Vagina (tissue), 2 donors: ENCODE measurements at regions not wholly inside any gene's neighbourhood (a gene's known extent, or its start where the extent isn't known, plus 50 kb on each side); places are given as distances from the start of the nearest gene placed in this dataset.
"Not testable (repeated sequence)": the region's sequence is repeated elsewhere in the genome, so short reads cannot be mapped to it uniquely, and the experiment has no call there.

Experiments
- POLR2A ChIP-seq, 2 donors: fragments of 450-650 bp; IDR thresholded peaks; one replicate each; pipeline ENCODE4 v1.6.1; 2017; ENCODE audit warnings: antibody characterized with exemption in 2 of 2, mild to moderate bottlenecking in 2 of 2, moderate library complexity in 2 of 2
- TF ChIP-seq, protein P1 (sequence below), 3 experiments: fragments of 450-650 bp in 2 of 3; fragments of 200-600 bp in 1 of 3; sonication (generic) in 1 of 3; IDR thresholded peaks; one replicate each; pipeline ENCODE4 v1.5.1; 2017 to 2019; ENCODE audit warnings: antibody characterized with exemption in 3 of 3, mild to moderate bottlenecking in 2 of 3, moderate library complexity in 2 of 3

DNA sequence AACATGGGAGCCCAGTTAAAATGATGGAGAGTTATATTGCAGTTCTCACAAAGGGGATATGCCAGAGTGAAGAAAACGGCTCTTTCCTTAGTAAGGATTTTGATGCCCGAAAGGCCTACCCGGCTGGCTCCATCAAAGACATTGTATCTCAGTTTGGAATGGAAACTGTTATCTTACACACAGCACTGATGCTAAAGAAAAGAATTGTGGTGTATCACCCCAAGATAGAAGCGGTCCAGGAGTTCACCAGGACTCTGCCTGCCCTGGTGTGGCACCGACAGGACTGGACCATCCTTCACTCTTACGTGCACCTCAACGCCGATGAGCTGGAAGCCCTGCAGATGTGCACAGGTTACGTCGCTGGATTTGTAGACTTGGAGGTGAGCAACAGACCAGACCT is 93.7 kb downstream of the RBMX2 start:
- TF ChIP-seq, protein P1, sequence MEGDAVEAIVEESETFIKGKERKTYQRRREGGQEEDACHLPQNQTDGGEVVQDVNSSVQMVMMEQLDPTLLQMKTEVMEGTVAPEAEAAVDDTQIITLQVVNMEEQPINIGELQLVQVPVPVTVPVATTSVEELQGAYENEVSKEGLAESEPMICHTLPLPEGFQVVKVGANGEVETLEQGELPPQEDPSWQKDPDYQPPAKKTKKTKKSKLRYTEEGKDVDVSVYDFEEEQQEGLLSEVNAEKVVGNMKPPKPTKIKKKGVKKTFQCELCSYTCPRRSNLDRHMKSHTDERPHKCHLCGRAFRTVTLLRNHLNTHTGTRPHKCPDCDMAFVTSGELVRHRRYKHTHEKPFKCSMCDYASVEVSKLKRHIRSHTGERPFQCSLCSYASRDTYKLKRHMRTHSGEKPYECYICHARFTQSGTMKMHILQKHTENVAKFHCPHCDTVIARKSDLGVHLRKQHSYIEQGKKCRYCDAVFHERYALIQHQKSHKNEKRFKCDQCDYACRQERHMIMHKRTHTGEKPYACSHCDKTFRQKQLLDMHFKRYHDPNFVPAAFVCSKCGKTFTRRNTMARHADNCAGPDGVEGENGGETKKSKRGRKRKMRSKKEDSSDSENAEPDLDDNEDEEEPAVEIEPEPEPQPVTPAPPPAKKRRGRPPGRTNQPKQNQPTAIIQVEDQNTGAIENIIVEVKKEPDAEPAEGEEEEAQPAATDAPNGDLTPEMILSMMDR (IDR thresholded peaks at IDR 0.05): not testable (repeated sequence)
- not testable (repeated sequence) for TF ChIP-seq POLR2A (IDR thresholded peaks at IDR 0.05)
